ENCODE measurements at regions not wholly inside any gene's neighbourhood (a gene's known extent, or its start where the extent isn't known, plus 50 kb on each side); places are given as distances from the start of the nearest gene placed in this dataset.
A peak's percentile ranks its signal among the peaks of the same experiment; 100 is the strongest.
"Not testable (repeated sequence)": the region's sequence is repeated elsewhere in the genome, so short reads cannot be mapped to it uniquely, and the experiment has no call there.

GRCh38 chr18:42363446-42364441 is 408.7 kb downstream of the PIK3C3 start:
- DNase-seq (ENCODE audit: low read depth): no peak
- TF ChIP-seq CTCF (IDR thresholded peaks at IDR 0.05; ENCODE audit: insufficient read depth, low read length): no peak
- H3K4me3 ChIP-seq (ENCODE audit: low read depth, low read length): no peak overlapping the region

GRCh38 chr18:42364766-42365165 is 409.7 kb downstream of the PIK3C3 start:
- no peak for DNase-seq (ENCODE audit: low read depth)
- no peak overlapping the region for H3K4me3 ChIP-seq (ENCODE audit: low read depth, low read length)
- no peak for TF ChIP-seq CTCF (IDR thresholded peaks at IDR 0.05; ENCODE audit: insufficient read depth, low read length)

GRCh38 chr18:42365591-42365990 is 410.6 kb downstream of the PIK3C3 start:
- TF ChIP-seq CTCF (IDR thresholded peaks at IDR 0.05; ENCODE audit: insufficient read depth, low read length): no peak
- DNase-seq (ENCODE audit: low read depth): no peak
- H3K4me3 ChIP-seq (ENCODE audit: low read depth, low read length): no peak overlapping the region

GRCh38 chr18:42373584-42373983 is 418.6 kb downstream of the PIK3C3 start:
- DNase-seq (ENCODE audit: low read depth): peak; percentile 1
- no peak overlapping the region for H3K4me3 ChIP-seq (ENCODE audit: low read depth, low read length)
- TF ChIP-seq CTCF (IDR thresholded peaks at IDR 0.05; ENCODE audit: insufficient read depth, low read length): no peak

- no peak overlapping the region for H3K4me3 ChIP-seq (ENCODE audit: low read depth, low read length)
- TF ChIP-seq CTCF (IDR thresholded peaks at IDR 0.05; ENCODE audit: insufficient read depth, low read length): no peak
- DNase-seq (ENCODE audit: low read depth): no peak
Measured at GRCh38 chr18:42374961-42375360, 419.9 kb downstream of the PIK3C3 start.

GRCh38 chr18:42378854-42379253 is 423.8 kb downstream of the PIK3C3 start:
- not testable (repeated sequence) for DNase-seq (ENCODE audit: low read depth); H3K4me3 ChIP-seq (ENCODE audit: low read depth, low read length)

- H3K4me3 ChIP-seq (ENCODE audit: low read depth, low read length); DNase-seq (ENCODE audit: low read depth): not testable (repeated sequence)
Measured at GRCh38 chr18:42381236-42381635, 426.2 kb downstream of the PIK3C3 start.

- no peak overlapping the region for H3K4me3 ChIP-seq (ENCODE audit: low read depth, low read length)
- TF ChIP-seq CTCF (IDR thresholded peaks at IDR 0.05; ENCODE audit: insufficient read depth, low read length): no peak
- peak; percentile 8 for DNase-seq (ENCODE audit: low read depth)
Measured at GRCh38 chr18:42392416-42392815, 437.4 kb downstream of the PIK3C3 start.

All from fibroblast of the aortic adventitia (primary cell).